CD8-positive, alpha-beta memory T cell (primary cell): ENCODE measurements at regions not wholly inside any gene's neighbourhood (a gene's known extent, or its start where the extent isn't known, plus 50 kb on each side); places are given as distances from the start of the nearest gene placed in this dataset.

Experiments used
- CTCF ChIA-PET: fragments of 350-600 bp; sonication (Branson Sonifier 250); formaldehyde crosslinking; loops from one replicate; lab custom pipeline; 2021; ENCODE audit warnings: antibody characterized with exemption; lab: Charles Lee
- POLR2A ChIA-PET: fragments of 350-600 bp; sonication (Branson Sonifier 250); formaldehyde crosslinking; loops from one replicate; lab custom pipeline; 2021; ENCODE audit warnings: antibody characterized with exemption; lab: Charles Lee
- DNase-seq, 5 donors: peaks; one replicate each; pipeline versions ENCODE4 v3.0.0 to v3.0.0-alpha.2; 2020 to 2022; ENCODE audit warnings: mixed read lengths in 1 of 5
- H3K27ac ChIP-seq: one replicate; pipeline ENCODE4 v1.7.0; 2013; ENCODE audit warnings: low read depth, mild to moderate bottlenecking, low read length, moderate library complexity
- H3K27me3 ChIP-seq: 2 replicates; pipeline ENCODE4 v1.7.0; 2013; ENCODE audit warnings: low read length, mild to moderate bottlenecking; ENCODE audit not compliant: insufficient read depth, poor library complexity, severe bottlenecking
- H3K36me3 ChIP-seq: 2 replicates; pipeline ENCODE4 v1.7.0; 2013; ENCODE audit warnings: mild to moderate bottlenecking, low read length, moderate library complexity; ENCODE audit not compliant: insufficient read depth
- H3K4me1 ChIP-seq: 2 replicates; pipeline ENCODE4 v1.7.0; 2013; ENCODE audit warnings: mild to moderate bottlenecking, low read length, moderate library complexity; ENCODE audit not compliant: insufficient read depth
- H3K4me3 ChIP-seq: 2 replicates; pipeline ENCODE4 v1.7.0; 2013; ENCODE audit warnings: mild to moderate bottlenecking, low read length
- H3K9me3 ChIP-seq: 2 replicates; pipeline ENCODE4 v1.7.0; 2013; ENCODE audit warnings: mild to moderate bottlenecking, low read length
- H3K27ac Mint-ChIP-seq, 8 donors: one replicate each; pipeline ENCODE4 v1.8.0; 2020 to 2021; ENCODE audit warnings: mixed read lengths in 8 of 8, mild to moderate bottlenecking in 6 of 8, inconsistent platforms in 3 of 8, moderate library complexity in 3 of 8
- H3K27me3 Mint-ChIP-seq, 2 donors: one replicate each; pipeline ENCODE4 v1.8.0; 2020 to 2021; ENCODE audit warnings: mixed read lengths in 2 of 2, mild to moderate bottlenecking in 1 of 2, moderate library complexity in 1 of 2
- H3K36me3 Mint-ChIP-seq, 3 donors: one replicate each; pipeline ENCODE4 v1.8.0; 2020 to 2021; ENCODE audit warnings: mixed read lengths in 3 of 3, inconsistent platforms in 1 of 3, mild to moderate bottlenecking in 1 of 3
- H3K4me1 Mint-ChIP-seq, 3 donors: one replicate each; pipeline ENCODE4 v1.8.0; 2020 to 2021; ENCODE audit warnings: mixed read lengths in 3 of 3, inconsistent platforms in 1 of 3, mild to moderate bottlenecking in 1 of 3
- H3K4me3 Mint-ChIP-seq, 7 donors: one replicate each; pipeline ENCODE4 v1.8.0; 2020 to 2021; ENCODE audit warnings: mixed read lengths in 7 of 7, mild to moderate bottlenecking in 6 of 7, moderate library complexity in 4 of 7, inconsistent platforms in 2 of 7
- H3K9me3 Mint-ChIP-seq, 5 donors: one replicate each; pipeline ENCODE4 v1.8.0; 2020 to 2022; ENCODE audit warnings: mixed read lengths in 5 of 5, mild to moderate bottlenecking in 3 of 5, moderate library complexity in 2 of 5, inconsistent platforms in 1 of 5

GRCh38 chr12:126083926-126084325, 1018.7 kb downstream of the AACS start:
- Histone ChIP-seq H3K36me3 (no peaks in the 10 kb centered on the region), H3K27me3 (no peaks in the 10 kb centered on the region), H3K4me1 (no peaks in the 10 kb centered on the region), H3K4me3 (no peak overlapping the region), H3K9me3 (no peaks in the 10 kb centered on the region), H3K27ac (no peak overlapping the region)
- Mint-ChIP-seq H3K4me1 (no peaks in the 10 kb centered on the region), H3K27me3 (no peaks in the 10 kb centered on the region), H3K27ac (no peak overlapping the region), H3K36me3 (no peaks in the 10 kb centered on the region), H3K4me3 (no peak overlapping the region), H3K9me3 (peaks cover 0 to 15% (median 4%) of the 10 kb centered on the region in 5 donors)
- ChIA-PET POLR2A (no interaction called here), CTCF (no interaction called here)
- no peak for DNase-seq

GRCh38 chr12:126084480-126084879, 1019.2 kb downstream of the AACS start:
- POLR2A ChIA-PET = no interaction called here
- no peaks in the 10 kb centered on the region for H3K36me3 Mint-ChIP-seq
- Histone ChIP-seq H3K27ac (no peak overlapping the region), H3K27me3 (no peaks in the 10 kb centered on the region), H3K4me3 (no peak overlapping the region), H3K36me3 (no peaks in the 10 kb centered on the region), H3K9me3 (no peaks in the 10 kb centered on the region), H3K4me1 (no peaks in the 10 kb centered on the region)
- H3K4me1 Mint-ChIP-seq = no peaks in the 10 kb centered on the region
- no peak for DNase-seq
- no peak overlapping the region for H3K27ac Mint-ChIP-seq
- H3K9me3 Mint-ChIP-seq = peaks cover 2 to 15% (median 4%) of the 10 kb centered on the region in 5 donors
- no peak overlapping the region for H3K4me3 Mint-ChIP-seq
- CTCF ChIA-PET = no interaction called here
- H3K27me3 Mint-ChIP-seq = no peaks in the 10 kb centered on the region

- H3K9me3 ChIP-seq = no peaks in the 10 kb centered on the region
- no peaks in the 10 kb centered on the region for H3K27me3 ChIP-seq
- Mint-ChIP-seq H3K4me3 (no peak overlapping the region), H3K27me3 (no peaks in the 10 kb centered on the region), H3K9me3 (peaks cover 3 to 19% (median 4%) of the 10 kb centered on the region in 5 donors), H3K4me1 (no peaks in the 10 kb centered on the region), H3K27ac (no peak overlapping the region), H3K36me3 (no peaks in the 10 kb centered on the region)
- POLR2A ChIA-PET = no interaction called here
- DNase-seq = no peak
- CTCF ChIA-PET = no interaction called here
- H3K27ac ChIP-seq = no peak overlapping the region
- H3K36me3 ChIP-seq = no peaks in the 10 kb centered on the region
- H3K4me3 ChIP-seq = no peak overlapping the region
- no peaks in the 10 kb centered on the region for H3K4me1 ChIP-seq
Observed at GRCh38 chr12:126086242-126086641, 1021.0 kb downstream of the AACS start.

GRCh38 chr12:126087692-126088091, 1022.5 kb downstream of the AACS start:
- H3K4me1 Mint-ChIP-seq = no peaks in the 10 kb centered on the region
- H3K27me3 ChIP-seq = no peaks in the 10 kb centered on the region
- no peaks in the 10 kb centered on the region for H3K9me3 ChIP-seq
- H3K4me3 ChIP-seq = no peak overlapping the region
- no peaks in the 10 kb centered on the region for H3K27me3 Mint-ChIP-seq
- no peak overlapping the region for H3K27ac ChIP-seq
- CTCF ChIA-PET = no interaction called here
- no peak for DNase-seq
- no peaks in the 10 kb centered on the region for H3K36me3 Mint-ChIP-seq
- no peaks in the 10 kb centered on the region for H3K36me3 ChIP-seq
- H3K27ac Mint-ChIP-seq = no peak overlapping the region
- H3K4me1 ChIP-seq = no peaks in the 10 kb centered on the region
- H3K9me3 Mint-ChIP-seq = peaks cover under 1 to 13% (median 7%) of the 10 kb centered on the region in 5 donors
- POLR2A ChIA-PET = no interaction called here
- no peak overlapping the region for H3K4me3 Mint-ChIP-seq

- CTCF ChIA-PET = no interaction called here
- Mint-ChIP-seq H3K9me3 (peaks cover 0 to 8% (median 6%) of the 10 kb centered on the region in 5 donors), H3K4me1 (no peaks in the 10 kb centered on the region), H3K27me3 (no peaks in the 10 kb centered on the region), H3K27ac (no peak overlapping the region), H3K36me3 (no peaks in the 10 kb centered on the region), H3K4me3 (no peak overlapping the region)
- no peaks in the 10 kb centered on the region for H3K27me3 ChIP-seq
- no peaks in the 10 kb centered on the region for H3K9me3 ChIP-seq
- no peaks in the 10 kb centered on the region for H3K36me3 ChIP-seq
- no peak overlapping the region for H3K27ac ChIP-seq
- no peaks in the 10 kb centered on the region for H3K4me1 ChIP-seq
- no peak overlapping the region for H3K4me3 ChIP-seq
- no peak for DNase-seq
- POLR2A ChIA-PET = no interaction called here
Observed at GRCh38 chr12:126093908-126094307, 1028.7 kb downstream of the AACS start.

GRCh38 chr12:126095748-126096510, 1030.7 kb downstream of the AACS start:
- Histone ChIP-seq H3K36me3 (no peaks in the 10 kb centered on the region), H3K4me1 (no peaks in the 10 kb centered on the region), H3K27ac (no peak overlapping the region), H3K4me3 (no peak overlapping the region), H3K27me3 (no peaks in the 10 kb centered on the region), H3K9me3 (no peaks in the 10 kb centered on the region)
- H3K27me3 Mint-ChIP-seq = no peaks in the 10 kb centered on the region
- no peaks in the 10 kb centered on the region for H3K36me3 Mint-ChIP-seq
- DNase-seq = no peak
- H3K4me1 Mint-ChIP-seq = no peaks in the 10 kb centered on the region
- H3K9me3 Mint-ChIP-seq = peaks cover 0 to 9% (median 3%) of the 10 kb centered on the region in 5 donors
- H3K4me3 Mint-ChIP-seq = no peak overlapping the region
- POLR2A ChIA-PET = no interaction called here
- CTCF ChIA-PET = no interaction called here
- H3K27ac Mint-ChIP-seq = no peak overlapping the region

GRCh38 chr12:126106706-126107105, 1041.5 kb downstream of the AACS start:
- H3K4me3 Mint-ChIP-seq = no peak overlapping the region
- ChIA-PET POLR2A (no interaction called here), CTCF (no interaction called here)

GRCh38 chr12:126107659-126108058, 1042.4 kb downstream of the AACS start:
- POLR2A ChIA-PET = no interaction called here
- H3K4me1 Mint-ChIP-seq = no peaks in the 10 kb centered on the region

More at GRCh38 chr12:126106706-126107105, 1041.5 kb downstream of the AACS start:
- Histone ChIP-seq H3K27ac (no peak overlapping the region), H3K36me3 (no peaks in the 10 kb centered on the region), H3K27me3 (no peaks in the 10 kb centered on the region), H3K4me1 (no peaks in the 10 kb centered on the region), H3K9me3 (no peaks in the 10 kb centered on the region), H3K4me3 (no peak overlapping the region)
- Mint-ChIP-seq H3K27me3 (no peaks in the 10 kb centered on the region), H3K9me3 (peaks cover 0 to 9% (median 5%) of the 10 kb centered on the region in 5 donors), H3K36me3 (no peaks in the 10 kb centered on the region), H3K27ac (no peak overlapping the region), H3K4me1 (no peaks in the 10 kb centered on the region)
- DNase-seq = no peak

More at GRCh38 chr12:126107659-126108058, 1042.4 kb downstream of the AACS start:
- no peaks in the 10 kb centered on the region for H3K4me1 ChIP-seq
- no peaks in the 10 kb centered on the region for H3K36me3 ChIP-seq
- Mint-ChIP-seq H3K27ac (no peak overlapping the region), H3K9me3 (peaks cover 0 to 9% (median 5%) of the 10 kb centered on the region in 5 donors), H3K36me3 (no peaks in the 10 kb centered on the region), H3K27me3 (no peaks in the 10 kb centered on the region), H3K4me3 (no peak overlapping the region)
- no peaks in the 10 kb centered on the region for H3K27me3 ChIP-seq
- H3K27ac ChIP-seq = no peak overlapping the region
- no peak overlapping the region for H3K4me3 ChIP-seq
- DNase-seq = no peak
- CTCF ChIA-PET = no interaction called here
- no peaks in the 10 kb centered on the region for H3K9me3 ChIP-seq
